ENCODE measurements at regions not wholly inside any gene's neighbourhood (a gene's known extent, or its start where the extent isn't known, plus 50 kb on each side); places are given as distances from the start of the nearest gene placed in this dataset.

DNA sequence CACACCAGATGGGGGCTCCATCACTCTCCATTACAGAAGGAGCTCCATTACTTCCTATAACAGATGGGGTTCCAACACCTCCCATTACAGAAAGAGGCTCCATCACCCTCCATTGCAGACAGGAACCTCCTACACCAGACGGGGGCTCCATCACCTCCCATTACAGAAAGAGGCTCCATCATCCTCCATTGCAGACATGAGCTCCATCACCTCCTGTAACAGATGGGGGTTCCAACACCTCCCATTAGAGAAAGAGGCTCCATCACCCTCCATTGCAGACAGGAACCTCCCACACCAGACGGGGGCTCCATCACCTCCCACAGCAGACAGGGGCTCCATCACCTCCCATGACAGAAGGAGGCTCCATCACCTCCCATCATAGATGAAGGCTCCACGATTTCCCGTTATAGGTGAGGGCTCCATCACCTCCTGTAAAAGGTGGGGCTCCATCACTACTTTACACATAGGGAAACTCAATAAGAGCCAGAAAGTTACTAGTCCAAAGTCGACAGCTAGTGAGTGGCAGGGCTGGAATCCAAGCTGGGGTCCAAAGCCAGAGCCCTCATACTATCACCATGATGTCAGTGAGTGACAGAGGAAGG is 224.8 kb downstream of the RBFOX3 start:
- no peak for TF ChIP-seq TAF1 (IDR thresholded peaks at IDR 0.05; ENCODE audit: low read depth)
- no peak for TF ChIP-seq EP300 (IDR thresholded peaks at IDR 0.05; ENCODE audit: borderline replicate concordance)
- TF ChIP-seq YY1 (IDR thresholded peaks at IDR 0.05; ENCODE audit: low read depth): no peak
- TF ChIP-seq RAD21 (IDR thresholded peaks at IDR 0.05; ENCODE audit: low read depth): no peak
- TF ChIP-seq, protein P1, sequence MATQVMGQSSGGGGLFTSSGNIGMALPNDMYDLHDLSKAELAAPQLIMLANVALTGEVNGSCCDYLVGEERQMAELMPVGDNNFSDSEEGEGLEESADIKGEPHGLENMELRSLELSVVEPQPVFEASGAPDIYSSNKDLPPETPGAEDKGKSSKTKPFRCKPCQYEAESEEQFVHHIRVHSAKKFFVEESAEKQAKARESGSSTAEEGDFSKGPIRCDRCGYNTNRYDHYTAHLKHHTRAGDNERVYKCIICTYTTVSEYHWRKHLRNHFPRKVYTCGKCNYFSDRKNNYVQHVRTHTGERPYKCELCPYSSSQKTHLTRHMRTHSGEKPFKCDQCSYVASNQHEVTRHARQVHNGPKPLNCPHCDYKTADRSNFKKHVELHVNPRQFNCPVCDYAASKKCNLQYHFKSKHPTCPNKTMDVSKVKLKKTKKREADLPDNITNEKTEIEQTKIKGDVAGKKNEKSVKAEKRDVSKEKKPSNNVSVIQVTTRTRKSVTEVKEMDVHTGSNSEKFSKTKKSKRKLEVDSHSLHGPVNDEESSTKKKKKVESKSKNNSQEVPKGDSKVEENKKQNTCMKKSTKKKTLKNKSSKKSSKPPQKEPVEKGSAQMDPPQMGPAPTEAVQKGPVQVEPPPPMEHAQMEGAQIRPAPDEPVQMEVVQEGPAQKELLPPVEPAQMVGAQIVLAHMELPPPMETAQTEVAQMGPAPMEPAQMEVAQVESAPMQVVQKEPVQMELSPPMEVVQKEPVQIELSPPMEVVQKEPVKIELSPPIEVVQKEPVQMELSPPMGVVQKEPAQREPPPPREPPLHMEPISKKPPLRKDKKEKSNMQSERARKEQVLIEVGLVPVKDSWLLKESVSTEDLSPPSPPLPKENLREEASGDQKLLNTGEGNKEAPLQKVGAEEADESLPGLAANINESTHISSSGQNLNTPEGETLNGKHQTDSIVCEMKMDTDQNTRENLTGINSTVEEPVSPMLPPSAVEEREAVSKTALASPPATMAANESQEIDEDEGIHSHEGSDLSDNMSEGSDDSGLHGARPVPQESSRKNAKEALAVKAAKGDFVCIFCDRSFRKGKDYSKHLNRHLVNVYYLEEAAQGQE (IDR thresholded peaks at IDR 0.05; ENCODE audit: low read depth): no peak
- no peak for TF ChIP-seq NFIC (IDR thresholded peaks at IDR 0.05)
- TF ChIP-seq EGR1 (IDR thresholded peaks at IDR 0.05): no peak
